A673 (cell line): ENCODE measurements at regions not wholly inside any gene's neighbourhood (a gene's known extent, or its start where the extent isn't known, plus 50 kb on each side); places are given as distances from the start of the nearest gene placed in this dataset.

Experiments used
- BruUV-seq: library from RNA; stranded (reverse); fragments of 400-500 nt; replicated peaks from 2 replicates; lab custom pipeline; 2021; lab: Mats Ljungman, UMichigan
- CTCF ChIA-PET: fragments of 300-600 bp; sonication (Branson Sonifier 250); formaldehyde crosslinking; loops from one replicate; lab custom pipeline; 2022; ENCODE audit warnings: antibody characterized with exemption; lab: Charles Lee
- POLR2A ChIA-PET: fragments of 300-600 bp; sonication (Branson Sonifier 250); formaldehyde crosslinking; loops from one replicate; lab custom pipeline; 2022; ENCODE audit warnings: antibody characterized with exemption; ENCODE audit not compliant: low non-redundant PET; lab: Charles Lee
- DNase-seq: peaks from one replicate; pipeline ENCODE4 v3.0.0-alpha.2; 2015; ENCODE audit warnings: low spot score
- H3K27ac ChIP-seq: fragments of 200-600 bp; sonication (generic); 2 replicates; pipeline ENCODE4 v1.5.1; 2016; ENCODE audit warnings: mixed run types, low read depth, mild to moderate bottlenecking, mixed read lengths, antibody characterized with exemption, low read length; ENCODE audit not compliant: poor library complexity, severe bottlenecking
- H3K27me3 ChIP-seq: fragments of 200-600 bp; sonication (generic); replicated peaks from 2 replicates; pipeline ENCODE4 v1.6.1; 2017; ENCODE audit warnings: mixed run types, low read depth, mild to moderate bottlenecking, mixed read lengths, antibody characterized with exemption, low read length; ENCODE audit not compliant: insufficient read depth, poor library complexity
- H3K36me3 ChIP-seq: fragments of 200-600 bp; sonication (generic); 2 replicates; pipeline ENCODE4 v1.6.1; 2016; ENCODE audit warnings: mixed run types, mild to moderate bottlenecking, mixed read lengths, antibody characterized with exemption, low read length; ENCODE audit not compliant: insufficient read depth, poor library complexity, severe bottlenecking
- H3K4me1 ChIP-seq: fragments of 200-600 bp; sonication (generic); 2 replicates; pipeline ENCODE4 v1.6.1; 2017; ENCODE audit warnings: mixed run types, mild to moderate bottlenecking, mixed read lengths, antibody characterized with exemption, low read length; ENCODE audit not compliant: insufficient read depth, poor library complexity, severe bottlenecking
- H3K4me3 ChIP-seq: fragments of 200-600 bp; sonication (generic); 2 replicates; pipeline ENCODE4 v1.5.1; 2016; ENCODE audit warnings: low read depth, mixed run types, mild to moderate bottlenecking, mixed read lengths, low read length; ENCODE audit not compliant: poor library complexity, severe bottlenecking
- H3K9me3 ChIP-seq: fragments of 200-600 bp; sonication (generic); 2 replicates; pipeline ENCODE4 v1.6.1; 2016; ENCODE audit warnings: mixed run types, low read depth, mild to moderate bottlenecking, mixed read lengths, antibody characterized with exemption, low read length; ENCODE audit not compliant: poor library complexity, severe bottlenecking
- EZH2 ChIP-seq: fragments of 200-600 bp; sonication (generic); IDR thresholded peaks from 2 replicates; pipeline ENCODE4 v1.6.1; 2017; ENCODE audit warnings: borderline replicate concordance, low read depth, mild to moderate bottlenecking, mixed read lengths, antibody characterized with exemption, low read length; ENCODE audit not compliant: poor library complexity, severe bottlenecking
- intact Hi-C: fragments of 100-400 bp; cut with micrococcal nuclease; formaldehyde crosslinking; loops from one replicate; pipeline ENCODE4 v1.10.0; 2022; ENCODE audit not compliant: unreplicated experiment
- TF ChIP-seq, protein P1 (sequence below): fragments of 300-800, 200-600 bp; sonication (generic); conservative IDR thresholded peaks from 2 replicates; pipeline ENCODE4 v1.5.1; 2017; ENCODE audit warnings: low read depth, mild to moderate bottlenecking, antibody characterized with exemption, low read length, moderate library complexity, mixed read lengths

DNA sequence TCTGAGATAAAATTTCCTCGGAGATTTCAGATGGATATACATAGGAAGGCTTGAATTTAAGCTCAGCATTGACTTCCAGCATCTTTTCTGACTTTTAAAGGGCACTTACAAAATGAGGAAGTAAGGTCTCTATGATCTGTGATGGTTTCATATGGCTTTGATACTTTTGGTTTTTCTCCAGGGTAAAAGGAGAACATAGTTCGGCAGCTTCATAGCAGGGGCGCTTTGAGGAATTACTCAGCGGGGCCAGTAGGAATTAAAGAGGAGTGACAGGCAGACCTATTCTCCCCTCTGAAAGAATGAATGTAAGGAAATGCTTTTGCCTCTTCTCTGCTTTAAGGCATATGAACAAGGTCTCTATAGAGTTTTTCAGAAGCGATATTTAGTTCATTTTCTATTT, 80.0 kb upstream of the PCDH15 start:
- H3K36me3 ChIP-seq: no peaks in the 10 kb centered on the region
- intact Hi-C loops: no loop called here
- ChIA-PET POLR2A (no interaction called here), CTCF (no interaction called here)
- no peak overlapping the region for H3K4me3 ChIP-seq
- TF ChIP-seq, protein P1, sequence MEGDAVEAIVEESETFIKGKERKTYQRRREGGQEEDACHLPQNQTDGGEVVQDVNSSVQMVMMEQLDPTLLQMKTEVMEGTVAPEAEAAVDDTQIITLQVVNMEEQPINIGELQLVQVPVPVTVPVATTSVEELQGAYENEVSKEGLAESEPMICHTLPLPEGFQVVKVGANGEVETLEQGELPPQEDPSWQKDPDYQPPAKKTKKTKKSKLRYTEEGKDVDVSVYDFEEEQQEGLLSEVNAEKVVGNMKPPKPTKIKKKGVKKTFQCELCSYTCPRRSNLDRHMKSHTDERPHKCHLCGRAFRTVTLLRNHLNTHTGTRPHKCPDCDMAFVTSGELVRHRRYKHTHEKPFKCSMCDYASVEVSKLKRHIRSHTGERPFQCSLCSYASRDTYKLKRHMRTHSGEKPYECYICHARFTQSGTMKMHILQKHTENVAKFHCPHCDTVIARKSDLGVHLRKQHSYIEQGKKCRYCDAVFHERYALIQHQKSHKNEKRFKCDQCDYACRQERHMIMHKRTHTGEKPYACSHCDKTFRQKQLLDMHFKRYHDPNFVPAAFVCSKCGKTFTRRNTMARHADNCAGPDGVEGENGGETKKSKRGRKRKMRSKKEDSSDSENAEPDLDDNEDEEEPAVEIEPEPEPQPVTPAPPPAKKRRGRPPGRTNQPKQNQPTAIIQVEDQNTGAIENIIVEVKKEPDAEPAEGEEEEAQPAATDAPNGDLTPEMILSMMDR: no peak
- DNase-seq: no peak
- H3K4me1 ChIP-seq: no peaks in the 10 kb centered on the region
- H3K9me3 ChIP-seq: no peaks in the 10 kb centered on the region
- H3K27ac ChIP-seq: no peak overlapping the region
- BruUV-seq: no TSS peak
- no peaks in the 10 kb centered on the region for H3K27me3 ChIP-seq

DNA sequence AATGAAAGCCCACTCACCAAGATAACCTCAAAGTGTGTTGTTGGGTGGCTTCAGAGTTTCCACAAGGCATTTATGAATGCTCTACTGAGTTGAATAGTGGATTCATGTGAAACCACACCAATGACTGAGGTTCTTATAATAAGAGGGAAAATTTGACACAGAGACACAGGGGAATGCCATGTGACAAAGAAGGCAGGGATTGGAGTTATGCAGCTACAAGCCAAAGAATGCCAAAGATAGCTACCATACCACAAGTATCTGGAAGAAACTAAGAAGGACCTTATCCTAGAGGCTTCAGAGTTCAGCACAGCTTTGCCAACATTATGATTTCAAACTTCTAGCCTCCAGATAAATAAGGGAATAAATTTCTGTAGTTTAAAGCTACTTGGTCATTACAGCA, 68.0 kb upstream of the PCDH15 start:
- CTCF ChIA-PET: no interaction called here
- Histone ChIP-seq H3K4me3 (no peak overlapping the region), H3K4me1 (no peaks in the 10 kb centered on the region), H3K36me3 (no peaks in the 10 kb centered on the region), H3K27ac (no peak overlapping the region), H3K27me3 (no peaks in the 10 kb centered on the region), H3K9me3 (peaks cover 7% of the 10 kb centered on the region)
- POLR2A ChIA-PET: no interaction called here
- intact Hi-C loops: no loop called here
- TF ChIP-seq EZH2: no peak
- TF ChIP-seq, protein P1: no peak
- no peak for DNase-seq
- no TSS peak for BruUV-seq

DNA sequence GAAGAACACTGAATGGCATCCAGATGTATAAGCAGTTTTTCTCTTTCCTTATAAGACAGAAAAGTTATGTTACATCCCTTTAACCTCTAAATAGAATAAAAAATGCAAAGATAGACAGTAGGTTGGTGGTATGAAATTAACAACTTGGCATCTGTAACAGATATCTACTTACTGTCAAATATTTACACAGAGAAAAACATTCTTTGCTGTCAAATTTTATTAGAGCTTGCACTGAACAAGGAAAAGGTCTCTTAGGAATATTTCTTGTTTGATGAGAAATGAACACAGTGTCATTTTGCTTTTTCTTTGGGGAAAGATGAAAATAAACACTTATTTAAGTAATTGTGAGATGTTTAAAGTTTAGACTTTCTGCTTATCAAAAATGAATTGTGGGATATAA, 65.6 kb upstream of the PCDH15 start:
- ChIA-PET CTCF (no interaction called here), POLR2A (no interaction called here)
- Histone ChIP-seq H3K9me3 (peaks cover 12% of the 10 kb centered on the region), H3K4me3 (no peak overlapping the region), H3K27me3 (no peaks in the 10 kb centered on the region), H3K27ac (no peak overlapping the region), H3K36me3 (no peaks in the 10 kb centered on the region), H3K4me1 (no peaks in the 10 kb centered on the region)
- intact Hi-C loops: no loop called here
- no peak for DNase-seq
- TF ChIP-seq EZH2: no peak
- TF ChIP-seq, protein P1: no peak
- no TSS peak for BruUV-seq
